ENCODE measurements at regions not wholly inside any gene's neighbourhood (a gene's known extent, or its start where the extent isn't known, plus 50 kb on each side); places are given as distances from the start of the nearest gene placed in this dataset.

DNA sequence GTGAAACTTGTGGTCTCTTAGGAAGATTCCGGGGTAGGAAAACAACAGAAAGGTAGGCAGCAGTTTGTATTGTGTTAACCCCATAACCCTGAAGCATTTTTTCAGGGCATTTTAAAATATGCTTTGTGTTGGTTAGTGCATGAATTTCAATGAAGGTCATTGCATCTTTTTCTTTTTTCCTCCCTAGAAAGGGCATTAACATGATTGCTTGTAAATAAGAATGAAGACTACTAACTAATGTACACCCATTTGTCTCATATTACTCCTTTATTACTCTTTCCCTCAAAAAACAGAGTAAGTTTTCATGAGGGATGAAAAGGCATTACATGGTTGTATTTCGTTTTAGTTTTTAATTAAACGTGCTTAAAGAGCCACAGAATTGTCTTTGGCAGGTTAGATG, 141.4 kb downstream of the OGFRL1 start:
- DNase-seq (ENCODE audit: low spot score), result no peak

DNA sequence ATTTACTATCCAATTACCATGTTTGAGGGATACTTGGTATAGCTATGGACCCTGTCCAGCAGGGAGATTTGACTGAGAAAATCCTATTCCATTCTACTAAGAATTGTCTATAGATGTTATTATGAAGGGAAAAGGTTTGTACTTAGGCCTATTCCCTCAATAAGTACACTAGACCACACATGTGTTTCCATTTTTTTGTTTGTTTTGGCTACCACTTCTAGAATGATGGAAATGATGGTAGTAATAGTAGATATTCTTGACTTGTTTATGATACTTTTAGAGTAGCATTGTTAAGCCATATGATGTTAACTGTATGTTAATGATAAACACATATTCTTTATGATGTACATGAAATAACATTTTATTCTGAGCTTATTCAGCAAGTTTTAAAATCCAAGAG, 144.8 kb downstream of the OGFRL1 start:
- DNase-seq (ENCODE audit: low spot score), result no peak

DNA sequence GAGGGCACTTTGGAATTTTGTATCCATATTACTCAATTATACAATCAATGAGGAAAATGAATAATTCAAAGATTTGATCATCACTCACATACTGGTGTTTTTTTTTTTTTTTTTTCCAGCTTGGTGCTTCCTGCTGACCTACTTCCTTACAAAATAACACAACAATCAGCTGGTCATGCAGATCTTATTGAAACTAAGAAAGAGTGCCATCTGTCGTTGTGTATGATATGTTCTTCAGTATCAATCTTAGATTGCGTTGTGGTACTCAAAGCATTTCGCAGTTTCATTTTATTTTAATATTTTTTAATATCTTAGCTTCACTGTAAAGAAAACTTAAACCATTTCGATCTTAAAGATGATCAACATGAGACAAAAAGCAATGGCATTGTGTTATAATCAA, 155.6 kb downstream of the OGFRL1 start:
- DNase-seq (ENCODE audit: low spot score), result no peak

- DNase-seq (ENCODE audit: low spot score), result no peak
Observed at GRCh38 chr6:71446057-71446456, 157.4 kb downstream of the OGFRL1 start.

DNA sequence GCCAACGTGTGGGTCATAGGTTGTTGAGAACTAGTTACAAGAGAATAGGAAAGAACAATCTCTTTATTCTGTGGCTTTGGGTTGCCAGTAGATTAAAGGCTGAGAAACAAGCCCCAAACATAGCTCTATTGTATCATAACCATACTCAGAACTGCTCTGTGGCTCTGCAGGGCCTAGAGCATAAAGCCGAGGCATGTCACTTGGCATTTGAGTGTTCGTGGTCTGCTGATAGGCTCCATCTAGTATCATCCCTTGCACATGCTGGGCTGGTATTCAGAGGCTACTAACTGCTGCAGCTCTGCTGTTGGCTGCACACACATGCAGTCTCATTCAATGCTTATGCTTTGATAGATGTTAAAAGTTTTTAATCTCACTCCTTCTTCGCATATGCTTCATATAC, 157.9 kb downstream of the OGFRL1 start:
- no peak for DNase-seq (ENCODE audit: low spot score)

DNA sequence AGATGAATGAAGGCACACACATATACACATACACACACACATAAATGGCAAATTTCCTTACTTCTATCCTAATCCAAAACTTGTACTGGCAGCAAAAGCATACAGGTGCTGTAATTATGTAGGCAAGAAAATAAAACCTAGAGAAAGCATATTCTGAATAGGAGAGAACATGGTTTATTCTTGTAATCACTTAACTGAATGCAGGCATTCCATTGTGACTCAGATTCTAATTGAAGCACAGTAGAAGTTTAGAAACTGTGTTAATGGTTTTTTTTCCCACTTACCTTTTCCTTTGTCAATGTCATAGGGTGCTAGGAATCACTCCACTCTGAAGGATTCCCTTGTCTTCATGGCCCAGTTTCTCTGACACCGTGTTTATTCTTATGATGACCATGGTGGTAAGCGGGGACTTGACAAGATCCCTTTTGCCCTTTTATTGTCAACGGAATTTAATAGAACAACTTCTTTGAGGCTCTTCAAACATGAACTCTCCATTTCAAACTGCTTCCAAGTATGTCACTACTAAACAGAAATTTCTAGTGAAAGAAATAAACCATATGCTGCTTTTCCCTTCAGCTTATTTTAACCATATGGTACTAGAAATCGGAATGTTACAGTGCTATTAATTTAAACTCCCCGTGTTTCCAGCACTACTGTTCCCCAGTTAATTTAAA, 164.2 kb downstream of the OGFRL1 start:
- no peak for DNase-seq (ENCODE audit: low spot score)

- DNase-seq (ENCODE audit: low spot score), result no peak
Observed at GRCh38 chr6:71453371-71453706, 164.7 kb downstream of the OGFRL1 start.

DNA sequence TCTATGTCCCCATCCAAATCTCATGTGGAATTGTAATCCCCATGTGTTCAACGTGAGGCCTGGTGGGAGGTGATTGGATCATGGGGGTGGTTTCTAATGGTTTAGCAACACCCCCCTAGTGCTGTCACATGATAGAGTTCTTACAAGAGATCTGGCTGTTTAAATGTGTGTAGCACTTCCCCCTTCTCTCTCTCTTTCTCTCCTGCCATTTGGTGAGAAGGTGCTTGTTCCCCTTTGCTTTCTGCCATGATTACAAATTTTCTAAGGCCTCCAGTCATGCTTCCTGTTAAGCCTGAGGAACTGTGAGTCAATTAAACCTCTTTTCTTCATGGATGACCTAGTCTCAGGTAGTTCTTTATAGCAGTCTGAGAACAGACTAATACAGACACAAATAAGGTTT, 165.4 kb downstream of the OGFRL1 start:
- DNase-seq (ENCODE audit: low spot score), result no peak

DNA sequence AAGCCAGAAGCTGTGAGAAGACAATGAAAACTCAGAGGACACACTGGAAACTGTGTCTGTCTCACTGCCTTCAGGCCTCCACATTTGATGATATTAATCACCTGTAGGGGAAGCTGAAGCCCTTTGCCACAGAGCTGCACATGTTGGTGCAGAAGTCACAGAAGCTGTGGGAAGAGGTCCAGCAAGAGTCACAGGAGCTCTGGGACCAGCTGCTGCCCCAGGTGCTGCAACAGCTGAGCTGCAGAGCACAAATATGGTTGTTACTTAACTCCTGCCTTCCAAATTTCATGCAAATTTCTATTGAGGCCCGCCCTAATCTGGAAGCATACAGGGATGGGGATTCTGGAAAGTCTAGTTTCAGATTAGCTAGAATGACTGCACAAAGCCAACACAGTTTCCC, 169.3 kb downstream of the OGFRL1 start:
- no peak for DNase-seq (ENCODE audit: low spot score)

DNA sequence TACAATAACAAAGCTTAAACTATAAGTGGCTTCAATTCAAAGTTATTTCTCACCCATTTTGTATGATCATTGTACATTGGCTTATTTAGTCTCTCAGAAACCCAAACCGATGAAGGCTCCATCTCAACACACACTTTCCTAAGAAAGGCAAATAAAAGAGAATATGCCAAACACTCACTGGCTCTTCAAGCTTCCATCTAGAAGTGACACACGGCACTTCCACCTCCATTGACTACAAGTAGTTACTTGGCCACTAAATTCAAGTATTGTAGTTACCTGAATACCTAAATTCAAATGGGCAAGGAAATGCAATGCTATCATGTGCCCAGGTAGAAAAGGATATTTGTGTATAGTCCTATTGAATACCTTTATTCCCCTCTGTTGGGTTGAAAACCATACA, 170.6 kb downstream of the OGFRL1 start:
- DNase-seq (ENCODE audit: low spot score), result no peak

GRCh38 chr6:71460933-71461332, 172.3 kb downstream of the OGFRL1 start:
- DNase-seq (ENCODE audit: low spot score), result no peak

DNA sequence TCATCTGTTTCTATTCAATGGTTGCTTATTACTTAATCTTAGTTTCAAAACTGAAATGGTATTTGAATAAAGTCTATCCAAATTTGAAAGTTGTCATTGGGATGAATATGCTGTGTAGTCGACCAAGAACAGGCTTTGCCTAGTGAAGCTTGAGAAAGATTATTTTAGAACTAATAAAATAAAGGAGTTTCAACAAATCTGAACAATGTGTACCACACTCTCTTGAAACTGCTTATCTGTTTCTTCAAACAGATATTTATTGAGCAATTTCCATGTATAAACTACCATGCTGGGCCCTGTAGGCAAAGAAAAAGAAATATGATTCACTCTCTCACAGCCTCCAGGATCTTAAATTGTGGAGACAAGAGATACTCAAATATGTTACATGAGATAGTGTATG, 174.4 kb downstream of the OGFRL1 start:
- no peak for DNase-seq (ENCODE audit: low spot score)

DNA sequence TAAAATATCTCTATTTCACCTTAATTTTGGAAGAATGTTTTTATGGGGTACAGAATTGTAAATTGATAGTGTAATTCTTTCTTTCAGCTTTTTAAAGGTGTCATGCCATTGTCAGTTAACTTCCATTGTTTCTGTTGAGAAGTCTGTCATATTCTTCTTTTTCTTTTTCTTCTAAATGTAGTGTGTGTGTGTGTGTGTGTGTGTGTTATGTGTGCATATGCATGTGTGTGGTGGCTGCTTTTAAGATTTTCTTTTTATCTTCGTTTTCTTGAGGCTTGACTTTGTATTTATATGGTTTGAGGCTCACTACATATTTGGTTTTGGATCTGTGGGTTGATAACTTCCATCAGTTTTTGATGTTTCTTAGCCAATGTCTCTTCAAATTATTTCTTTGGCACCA, 176.5 kb downstream of the OGFRL1 start:
- no peak for DNase-seq (ENCODE audit: low spot score)

DNA sequence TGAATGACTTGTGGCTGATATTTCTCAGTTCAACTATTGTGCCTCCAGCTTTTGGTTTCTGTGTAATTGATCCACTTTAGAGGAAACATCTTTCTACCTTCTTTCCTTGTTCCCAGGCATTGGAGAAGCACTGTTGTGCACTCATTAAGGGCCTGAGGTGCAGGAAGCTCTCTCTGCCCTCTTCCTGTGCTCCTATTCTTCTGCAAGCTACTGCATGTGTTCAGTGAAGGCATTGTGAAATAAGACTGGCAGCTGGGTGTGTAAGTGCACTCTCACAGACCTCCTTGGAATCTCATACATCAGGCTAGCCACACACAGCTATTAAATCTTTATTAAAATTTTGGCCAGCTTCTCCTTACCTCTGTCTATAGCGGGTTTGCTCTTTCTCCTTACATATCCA, 177.8 kb downstream of the OGFRL1 start:
- no peak for DNase-seq (ENCODE audit: low spot score)

DNA sequence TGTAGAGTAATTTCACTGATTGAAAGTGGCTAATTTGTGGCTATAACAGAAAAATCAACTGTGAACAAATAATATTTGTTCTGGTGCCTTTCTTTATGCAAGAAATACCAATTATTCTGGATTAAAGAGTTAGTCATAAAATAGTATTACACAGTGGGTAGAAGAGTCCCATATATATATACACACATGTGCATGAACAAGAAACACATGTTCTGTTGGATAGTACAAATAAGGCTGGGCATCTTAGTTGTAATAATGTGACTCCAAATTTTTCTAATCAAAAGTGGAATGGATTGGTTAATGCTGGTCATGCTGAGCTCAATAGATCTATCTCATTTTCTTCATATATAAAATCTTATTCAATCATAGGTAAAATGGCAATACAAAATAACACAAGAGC, 179.4 kb downstream of the OGFRL1 start:
- DNase-seq (ENCODE audit: low spot score), result no peak

- DNase-seq (ENCODE audit: low spot score), result peak; percentile 71
Observed at GRCh38 chr6:71468841-71469700, 180.5 kb downstream of the OGFRL1 start.

DNA sequence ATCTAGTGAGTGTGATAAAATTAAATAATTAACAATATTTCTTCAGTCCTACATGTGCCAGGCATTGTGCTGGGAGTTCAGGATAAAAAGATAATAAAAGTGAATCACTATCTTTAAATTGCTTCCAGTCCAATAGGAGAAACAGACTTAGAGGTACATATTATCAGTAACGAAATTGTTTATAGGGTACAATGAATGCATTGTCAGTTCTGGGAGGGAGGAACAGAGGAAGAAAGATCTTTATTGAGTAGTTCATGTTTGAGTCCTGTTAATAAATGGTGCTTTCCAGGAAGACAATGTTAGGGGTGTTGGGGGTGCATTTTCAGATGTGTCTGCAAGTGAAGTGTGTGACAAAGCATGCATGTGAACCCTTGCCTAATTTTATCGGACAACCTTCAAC, 183.1 kb downstream of the OGFRL1 start:
- DNase-seq (ENCODE audit: low spot score), result no peak

GRCh38 chr6:71473926-71474325, 185.3 kb downstream of the OGFRL1 start:
- DNase-seq (ENCODE audit: low spot score), result peak; percentile 64

GRCh38 chr6:71474942-71475341, 186.3 kb downstream of the OGFRL1 start:
- no peak for DNase-seq (ENCODE audit: low spot score)

- no peak for DNase-seq (ENCODE audit: low spot score)
Observed at GRCh38 chr6:71476371-71476770, 187.8 kb downstream of the OGFRL1 start.

DNA sequence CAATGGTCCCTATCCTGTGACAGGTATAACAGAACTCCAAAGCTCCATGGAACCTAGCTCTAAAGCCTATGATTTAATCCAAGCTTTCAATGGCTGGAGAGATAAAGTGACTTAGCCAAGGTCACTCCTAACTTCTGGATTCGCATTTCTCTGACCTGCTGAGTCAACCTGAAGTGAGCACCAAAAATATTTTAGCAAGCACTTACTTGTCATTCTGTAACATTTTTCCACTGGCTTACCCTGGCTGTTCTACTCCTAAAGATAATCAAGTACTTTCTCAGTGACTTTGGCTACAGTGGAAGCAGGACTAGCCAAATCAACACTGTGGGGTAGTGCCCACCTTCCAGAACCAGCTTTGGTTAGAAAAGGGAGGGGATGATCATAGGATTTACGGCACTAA, 188.3 kb downstream of the OGFRL1 start:
- DNase-seq (ENCODE audit: low spot score), result no peak

DNA sequence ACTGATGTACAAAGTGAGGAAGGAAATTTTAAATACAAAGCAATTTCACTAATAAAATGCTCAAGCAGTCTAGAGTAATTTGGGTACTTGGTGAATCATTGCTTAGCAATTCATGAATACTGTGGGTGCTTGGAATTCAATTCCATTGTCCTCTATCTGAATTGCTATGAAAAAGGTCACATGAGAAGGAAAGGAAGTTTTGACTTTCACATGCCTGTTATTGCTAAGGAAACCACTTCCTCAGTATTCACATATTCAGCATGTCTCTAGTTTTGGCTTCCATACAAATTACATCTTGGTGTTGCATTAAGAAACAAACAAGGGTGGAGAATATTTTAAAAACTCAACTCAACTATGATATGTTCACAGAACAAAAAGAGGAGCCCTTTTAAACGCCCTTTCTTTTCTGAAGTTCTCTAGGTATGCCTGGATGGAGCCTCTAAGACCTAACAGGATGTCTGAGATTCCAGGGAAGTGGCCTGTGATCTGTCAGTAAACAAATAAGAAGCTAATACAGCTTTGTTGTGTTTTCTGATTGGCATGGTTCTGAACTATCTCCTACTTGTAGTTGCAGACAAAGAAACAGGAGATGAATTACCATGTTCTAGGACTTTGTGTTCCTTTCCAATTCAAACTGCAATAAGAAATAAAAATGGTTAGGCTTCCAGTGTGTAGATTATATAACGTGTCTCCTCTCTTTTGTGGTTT, 190.4 kb downstream of the OGFRL1 start:
- DNase-seq (ENCODE audit: low spot score), result peak; percentile 29

DNA sequence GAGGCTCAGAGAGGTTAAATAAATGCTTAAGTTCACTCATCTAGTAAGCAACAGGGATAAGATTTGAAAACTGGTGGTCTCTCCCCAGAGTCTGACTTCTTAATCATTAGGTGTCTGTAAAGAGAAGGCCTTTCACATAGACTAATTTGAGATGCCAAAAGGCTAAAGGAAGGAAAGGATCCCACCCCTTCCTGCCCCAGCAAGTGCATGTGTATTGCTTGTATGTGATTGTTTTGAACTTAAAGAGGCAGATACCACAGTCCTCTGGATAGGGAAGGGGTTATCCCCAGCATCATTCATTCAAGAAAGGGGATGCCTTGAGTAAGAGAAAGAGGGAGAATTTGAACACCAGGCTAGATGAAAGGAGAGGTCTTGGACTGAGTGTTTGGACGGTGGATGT, 192.0 kb downstream of the OGFRL1 start:
- DNase-seq (ENCODE audit: low spot score), result no peak

Measured in AG08396 (cell line).